ENCODE measurements at regions not wholly inside any gene's neighbourhood (a gene's known extent, or its start where the extent isn't known, plus 50 kb on each side); places are given as distances from the start of the nearest gene placed in this dataset.

DNA sequence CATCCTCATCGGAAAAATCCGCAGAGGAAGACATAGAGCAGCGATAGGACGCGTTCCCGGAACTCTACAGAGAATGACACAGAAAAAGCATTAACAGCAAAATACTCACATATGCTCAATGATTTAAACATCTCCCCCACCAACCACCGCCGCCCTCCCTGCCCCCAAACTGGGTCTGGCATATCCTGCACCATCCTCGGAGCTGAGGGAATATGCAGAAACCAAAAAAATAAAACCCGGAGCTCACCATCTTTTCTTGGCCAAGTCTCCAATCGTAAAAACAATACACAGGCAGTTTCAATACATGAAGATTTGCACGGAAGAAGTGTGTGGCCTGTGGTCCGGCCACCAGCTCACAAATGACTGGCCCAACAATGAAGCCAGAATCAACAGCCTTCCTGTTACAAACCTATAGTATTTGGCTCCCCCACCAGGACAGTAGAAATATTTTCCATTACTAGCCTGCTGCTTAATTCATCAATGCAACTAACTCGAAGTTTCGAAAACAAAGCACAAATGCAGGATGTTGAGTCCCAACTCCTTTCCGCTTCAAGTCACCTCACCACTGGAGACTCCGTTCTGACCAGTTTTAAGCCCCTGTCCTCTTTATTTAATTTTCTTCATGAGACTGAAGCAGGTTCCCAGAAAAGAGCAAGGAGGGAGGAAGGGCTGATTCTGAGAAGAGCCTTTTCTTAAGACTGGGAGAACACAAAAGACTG is 103.2 kb upstream of the BEND6 start:
- TF ChIP-seq, protein P1, sequence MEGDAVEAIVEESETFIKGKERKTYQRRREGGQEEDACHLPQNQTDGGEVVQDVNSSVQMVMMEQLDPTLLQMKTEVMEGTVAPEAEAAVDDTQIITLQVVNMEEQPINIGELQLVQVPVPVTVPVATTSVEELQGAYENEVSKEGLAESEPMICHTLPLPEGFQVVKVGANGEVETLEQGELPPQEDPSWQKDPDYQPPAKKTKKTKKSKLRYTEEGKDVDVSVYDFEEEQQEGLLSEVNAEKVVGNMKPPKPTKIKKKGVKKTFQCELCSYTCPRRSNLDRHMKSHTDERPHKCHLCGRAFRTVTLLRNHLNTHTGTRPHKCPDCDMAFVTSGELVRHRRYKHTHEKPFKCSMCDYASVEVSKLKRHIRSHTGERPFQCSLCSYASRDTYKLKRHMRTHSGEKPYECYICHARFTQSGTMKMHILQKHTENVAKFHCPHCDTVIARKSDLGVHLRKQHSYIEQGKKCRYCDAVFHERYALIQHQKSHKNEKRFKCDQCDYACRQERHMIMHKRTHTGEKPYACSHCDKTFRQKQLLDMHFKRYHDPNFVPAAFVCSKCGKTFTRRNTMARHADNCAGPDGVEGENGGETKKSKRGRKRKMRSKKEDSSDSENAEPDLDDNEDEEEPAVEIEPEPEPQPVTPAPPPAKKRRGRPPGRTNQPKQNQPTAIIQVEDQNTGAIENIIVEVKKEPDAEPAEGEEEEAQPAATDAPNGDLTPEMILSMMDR (IDR thresholded peaks at IDR 0.05; ENCODE audit: insufficient read depth, low read length): peak; percentile 29
- no peak for TF ChIP-seq SPI1 (IDR thresholded peaks at IDR 0.05; ENCODE audit: borderline replicate concordance, low read depth)
